HFFc6 (cell line): ENCODE measurements at regions not wholly inside any gene's neighbourhood (a gene's known extent, or its start where the extent isn't known, plus 50 kb on each side); places are given as distances from the start of the nearest gene placed in this dataset.

Experiments
- DNase-seq: peaks from one replicate; pipeline ENCODE4 v3.0.0-alpha.2; 2018
- H3K27ac Mint-ChIP-seq: 2 replicates; pipeline ENCODE4 v1.8.0; 2020; ENCODE audit warnings: mild to moderate bottlenecking, mixed read lengths
- H3K27me3 Mint-ChIP-seq: 2 replicates; pipeline ENCODE4 v1.8.0; 2021; ENCODE audit warnings: mild to moderate bottlenecking, moderate library complexity, mixed read lengths; ENCODE audit not compliant: insufficient read depth
- H3K36me3 Mint-ChIP-seq: 2 replicates; pipeline ENCODE4 v1.8.0; 2021; ENCODE audit warnings: low read depth, mixed read lengths
- H3K4me1 Mint-ChIP-seq: 2 replicates; pipeline ENCODE4 v1.8.0; 2020; ENCODE audit warnings: low read depth, mixed read lengths
- H3K4me3 Mint-ChIP-seq: 2 replicates; pipeline ENCODE4 v1.8.0; 2020; ENCODE audit warnings: mild to moderate bottlenecking, moderate library complexity, mixed read lengths
- H3K9me3 Mint-ChIP-seq: 2 replicates; pipeline ENCODE4 v1.8.0; 2020; ENCODE audit warnings: mild to moderate bottlenecking, mixed read lengths
- CTCF ChIP-seq: fragments of 200-600 bp; sonication (generic); IDR thresholded peaks from 2 replicates; pipeline ENCODE4 v1.5.0; 2021; ENCODE audit warnings: antibody characterized with exemption, mild to moderate bottlenecking

- Mint-ChIP-seq H3K4me1 (peaks cover 12% of the 10 kb centered on the region), H3K36me3 (no peaks in the 10 kb centered on the region), H3K27ac (no peak overlapping the region), H3K4me3 (no peak overlapping the region), H3K9me3 (peaks cover 5% of the 10 kb centered on the region; the same call in 1 of the 2 replicates), H3K27me3 (no peaks in the 10 kb centered on the region)
- no peak for TF ChIP-seq CTCF
- DNase-seq, result no peak
These were observed 284.6 kb downstream of the INHBA start for GRCh38 chr7:41418337-41418736.

GRCh38 chr7:41416208-41416595 lies 286.7 kb downstream of the INHBA start:
- Mint-ChIP-seq H3K4me3 (no peak overlapping the region), H3K27me3 (no peaks in the 10 kb centered on the region), H3K9me3 (peaks cover 5% of the 10 kb centered on the region; the same call in 1 of the 2 replicates), H3K36me3 (no peaks in the 10 kb centered on the region), H3K27ac (no peak overlapping the region), H3K4me1 (peaks cover 19% of the 10 kb centered on the region)
- TF ChIP-seq CTCF, result no peak
- DNase-seq, result no peak

DNA sequence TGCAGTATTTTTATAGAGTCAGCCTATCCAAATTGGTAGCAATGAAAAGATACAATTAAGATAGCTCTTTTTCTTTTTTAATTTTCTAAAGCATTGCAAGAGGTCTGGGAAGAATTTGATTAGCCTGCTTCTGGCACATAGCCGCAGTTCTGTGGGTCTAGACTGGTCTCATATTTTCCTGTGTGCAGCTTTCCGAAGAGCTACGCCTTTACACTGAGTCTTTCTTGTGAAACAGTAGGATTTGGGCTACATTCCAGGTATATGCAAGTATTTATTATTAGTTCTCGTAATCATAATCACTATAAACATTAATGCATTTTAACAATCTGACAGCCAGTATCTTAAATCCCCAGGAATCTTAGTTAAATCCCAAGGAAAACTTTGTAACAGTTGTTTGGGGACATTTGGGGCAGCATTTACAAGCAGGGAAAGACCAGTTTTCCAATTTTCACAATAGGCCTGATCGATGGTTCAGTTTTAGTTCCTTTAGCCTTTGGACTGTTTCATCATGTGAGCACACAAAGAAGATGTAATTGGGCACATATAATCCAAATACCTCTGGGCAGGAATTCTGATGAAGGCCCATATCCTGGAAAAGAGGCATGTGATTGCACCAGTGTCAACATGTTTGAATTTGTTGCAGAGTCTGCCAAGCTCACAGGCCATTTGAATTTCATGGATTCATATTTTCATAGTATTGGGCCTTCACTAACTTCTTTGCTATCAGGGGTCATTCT lies 287.3 kb downstream of the INHBA start:
- no peak overlapping the region for H3K27ac Mint-ChIP-seq
- no peaks in the 10 kb centered on the region for H3K27me3 Mint-ChIP-seq
- H3K4me3 Mint-ChIP-seq, result no peak overlapping the region
- TF ChIP-seq CTCF, result no peak
- H3K36me3 Mint-ChIP-seq, result no peaks in the 10 kb centered on the region
- peaks cover 5% of the 10 kb centered on the region; the same call in 1 of the 2 replicates for H3K9me3 Mint-ChIP-seq
- peaks cover 19% of the 10 kb centered on the region for H3K4me1 Mint-ChIP-seq
- DNase-seq, result no peak

- no peaks in the 10 kb centered on the region for H3K27me3 Mint-ChIP-seq
- H3K27ac Mint-ChIP-seq, result no peak overlapping the region
- H3K4me1 Mint-ChIP-seq, result peaks cover 19% of the 10 kb centered on the region
- H3K9me3 Mint-ChIP-seq, result peaks cover 5% of the 10 kb centered on the region; the same call in 1 of the 2 replicates
- no peak for TF ChIP-seq CTCF
- no peaks in the 10 kb centered on the region for H3K36me3 Mint-ChIP-seq
- no peak overlapping the region for H3K4me3 Mint-ChIP-seq
- DNase-seq, result no peak
These were observed 287.8 kb downstream of the INHBA start for GRCh38 chr7:41415051-41415450.

DNA sequence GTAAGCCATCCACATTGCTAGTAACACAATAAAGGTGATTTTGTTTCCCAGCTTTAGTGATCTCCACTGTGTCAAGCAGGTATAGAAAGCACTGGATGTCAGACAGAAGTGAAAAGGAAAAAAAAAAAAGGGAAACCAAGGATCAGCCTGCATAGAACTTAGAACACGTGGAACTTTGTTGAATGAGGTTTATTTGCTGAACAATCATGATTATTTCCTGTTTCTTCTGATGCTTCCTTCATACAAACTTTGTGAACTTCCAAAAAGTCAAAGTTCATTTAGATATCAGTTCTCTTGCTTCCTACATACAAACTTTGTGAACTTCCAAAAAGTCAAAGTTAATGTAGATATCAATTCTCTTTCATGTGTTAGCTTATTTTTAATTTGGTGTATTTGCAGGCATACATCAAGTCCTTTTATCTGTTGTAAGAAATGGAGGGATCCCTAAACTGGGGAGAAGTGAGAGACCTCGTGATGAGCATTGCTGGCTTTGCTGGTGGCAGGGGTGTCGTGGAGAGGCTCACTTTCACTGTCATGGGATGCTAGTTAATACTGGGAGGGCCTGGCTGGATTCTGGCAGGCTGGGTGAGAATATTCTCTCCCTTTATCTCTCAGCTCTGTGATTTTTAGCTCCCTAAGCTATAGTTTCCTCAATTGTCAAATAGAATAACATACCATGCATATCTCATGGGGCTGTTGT lies 298.4 kb downstream of the INHBA start:
- H3K4me3 Mint-ChIP-seq, result no peak overlapping the region
- no peak for TF ChIP-seq CTCF
- peaks cover 7% of the 10 kb centered on the region for H3K4me1 Mint-ChIP-seq
- no peaks in the 10 kb centered on the region for H3K9me3 Mint-ChIP-seq
- DNase-seq, result no peak
- H3K27me3 Mint-ChIP-seq, result 0 out of 2 replicates have a peak, but pooled peaks cover 2% of the 10 kb centered on the region
- no peak overlapping the region for H3K27ac Mint-ChIP-seq
- H3K36me3 Mint-ChIP-seq, result no peaks in the 10 kb centered on the region
